HL-60 (cell line): ENCODE measurements at regions not wholly inside any gene's neighbourhood (a gene's known extent, or its start where the extent isn't known, plus 50 kb on each side); places are given as distances from the start of the nearest gene placed in this dataset.

Experiments used
- DNase-seq, 2 experiments: peaks; one replicate each; pipeline ENCODE4 v3.0.0-alpha.2; 2010 to 2020; ENCODE audit warnings: low read depth in 1 of 2, low spot score in 1 of 2
- H3K27ac ChIP-seq: fragments of 250-450 bp; sonication (Bioruptor Pico); replicated peaks from 2 replicates; pipeline ENCODE4 v1.5.1; 2020; ENCODE audit warnings: mild to moderate bottlenecking, moderate library complexity
- H3K27me3 ChIP-seq: fragments of 250-450 bp; sonication (Bioruptor Pico); 2 replicates; pipeline ENCODE4 v1.5.1; 2021; ENCODE audit warnings: mild to moderate bottlenecking, moderate library complexity; ENCODE audit not compliant: insufficient read depth, poor library complexity, severe bottlenecking
- H3K4me3 ChIP-seq: replicated peaks from 2 replicates; pipeline ENCODE4 v1.5.1; 2011; ENCODE audit warnings: mild to moderate bottlenecking, control low read depth, low read length; ENCODE audit not compliant: insufficient read depth
- GABPA ChIP-seq: IDR thresholded peaks from 2 replicates; pipeline ENCODE4 v1.6.1; 2012; ENCODE audit warnings: low read depth
- POLR2AphosphoS5 ChIP-seq: IDR thresholded peaks from 2 replicates; pipeline ENCODE4 v1.6.1; 2012; ENCODE audit warnings: low read depth
- SPI1 ChIP-seq: IDR thresholded peaks from 2 replicates; pipeline ENCODE4 v1.6.1; 2012; ENCODE audit warnings: low read depth, mild to moderate bottlenecking, borderline replicate concordance
- TF ChIP-seq, protein P1 (sequence below): IDR thresholded peaks from 2 replicates; pipeline ENCODE4 v1.6.1; 2012; ENCODE audit warnings: low read depth; ENCODE audit not compliant: insufficient replicate concordance
- TF ChIP-seq, protein P2 (sequence below): IDR thresholded peaks from one replicate; pipeline ENCODE4 v1.5.1; 2011; ENCODE audit warnings: low read length, control low read depth, inconsistent platforms; ENCODE audit not compliant: insufficient read depth

- no peak overlapping the region for H3K27ac ChIP-seq
- no peak for DNase-seq
- TF ChIP-seq, protein P1, sequence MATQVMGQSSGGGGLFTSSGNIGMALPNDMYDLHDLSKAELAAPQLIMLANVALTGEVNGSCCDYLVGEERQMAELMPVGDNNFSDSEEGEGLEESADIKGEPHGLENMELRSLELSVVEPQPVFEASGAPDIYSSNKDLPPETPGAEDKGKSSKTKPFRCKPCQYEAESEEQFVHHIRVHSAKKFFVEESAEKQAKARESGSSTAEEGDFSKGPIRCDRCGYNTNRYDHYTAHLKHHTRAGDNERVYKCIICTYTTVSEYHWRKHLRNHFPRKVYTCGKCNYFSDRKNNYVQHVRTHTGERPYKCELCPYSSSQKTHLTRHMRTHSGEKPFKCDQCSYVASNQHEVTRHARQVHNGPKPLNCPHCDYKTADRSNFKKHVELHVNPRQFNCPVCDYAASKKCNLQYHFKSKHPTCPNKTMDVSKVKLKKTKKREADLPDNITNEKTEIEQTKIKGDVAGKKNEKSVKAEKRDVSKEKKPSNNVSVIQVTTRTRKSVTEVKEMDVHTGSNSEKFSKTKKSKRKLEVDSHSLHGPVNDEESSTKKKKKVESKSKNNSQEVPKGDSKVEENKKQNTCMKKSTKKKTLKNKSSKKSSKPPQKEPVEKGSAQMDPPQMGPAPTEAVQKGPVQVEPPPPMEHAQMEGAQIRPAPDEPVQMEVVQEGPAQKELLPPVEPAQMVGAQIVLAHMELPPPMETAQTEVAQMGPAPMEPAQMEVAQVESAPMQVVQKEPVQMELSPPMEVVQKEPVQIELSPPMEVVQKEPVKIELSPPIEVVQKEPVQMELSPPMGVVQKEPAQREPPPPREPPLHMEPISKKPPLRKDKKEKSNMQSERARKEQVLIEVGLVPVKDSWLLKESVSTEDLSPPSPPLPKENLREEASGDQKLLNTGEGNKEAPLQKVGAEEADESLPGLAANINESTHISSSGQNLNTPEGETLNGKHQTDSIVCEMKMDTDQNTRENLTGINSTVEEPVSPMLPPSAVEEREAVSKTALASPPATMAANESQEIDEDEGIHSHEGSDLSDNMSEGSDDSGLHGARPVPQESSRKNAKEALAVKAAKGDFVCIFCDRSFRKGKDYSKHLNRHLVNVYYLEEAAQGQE = no peak
- TF ChIP-seq SPI1 (no peak), GABPA (no peak)
Observed at GRCh38 chr14:86802726-86803125, 1190.3 kb downstream of the GALC start.

GRCh38 chr14:86799244-86799647, 1193.7 kb downstream of the GALC start:
- Histone ChIP-seq H3K27ac (no peak overlapping the region), H3K4me3 (no peak overlapping the region), H3K27me3 (no peaks in the 10 kb centered on the region)
- TF ChIP-seq SPI1 (no peak), POLR2AphosphoS5 (no peak), GABPA (no peak)
- TF ChIP-seq, protein P1 = no peak
- TF ChIP-seq, protein P2, sequence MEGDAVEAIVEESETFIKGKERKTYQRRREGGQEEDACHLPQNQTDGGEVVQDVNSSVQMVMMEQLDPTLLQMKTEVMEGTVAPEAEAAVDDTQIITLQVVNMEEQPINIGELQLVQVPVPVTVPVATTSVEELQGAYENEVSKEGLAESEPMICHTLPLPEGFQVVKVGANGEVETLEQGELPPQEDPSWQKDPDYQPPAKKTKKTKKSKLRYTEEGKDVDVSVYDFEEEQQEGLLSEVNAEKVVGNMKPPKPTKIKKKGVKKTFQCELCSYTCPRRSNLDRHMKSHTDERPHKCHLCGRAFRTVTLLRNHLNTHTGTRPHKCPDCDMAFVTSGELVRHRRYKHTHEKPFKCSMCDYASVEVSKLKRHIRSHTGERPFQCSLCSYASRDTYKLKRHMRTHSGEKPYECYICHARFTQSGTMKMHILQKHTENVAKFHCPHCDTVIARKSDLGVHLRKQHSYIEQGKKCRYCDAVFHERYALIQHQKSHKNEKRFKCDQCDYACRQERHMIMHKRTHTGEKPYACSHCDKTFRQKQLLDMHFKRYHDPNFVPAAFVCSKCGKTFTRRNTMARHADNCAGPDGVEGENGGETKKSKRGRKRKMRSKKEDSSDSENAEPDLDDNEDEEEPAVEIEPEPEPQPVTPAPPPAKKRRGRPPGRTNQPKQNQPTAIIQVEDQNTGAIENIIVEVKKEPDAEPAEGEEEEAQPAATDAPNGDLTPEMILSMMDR = no peak
- peak in 1 of 2 experiments; percentile 62 for DNase-seq

More at GRCh38 chr14:86802726-86803125, 1190.3 kb downstream of the GALC start:
- Histone ChIP-seq H3K4me3 (no peak overlapping the region), H3K27me3 (no peaks in the 10 kb centered on the region)

DNA sequence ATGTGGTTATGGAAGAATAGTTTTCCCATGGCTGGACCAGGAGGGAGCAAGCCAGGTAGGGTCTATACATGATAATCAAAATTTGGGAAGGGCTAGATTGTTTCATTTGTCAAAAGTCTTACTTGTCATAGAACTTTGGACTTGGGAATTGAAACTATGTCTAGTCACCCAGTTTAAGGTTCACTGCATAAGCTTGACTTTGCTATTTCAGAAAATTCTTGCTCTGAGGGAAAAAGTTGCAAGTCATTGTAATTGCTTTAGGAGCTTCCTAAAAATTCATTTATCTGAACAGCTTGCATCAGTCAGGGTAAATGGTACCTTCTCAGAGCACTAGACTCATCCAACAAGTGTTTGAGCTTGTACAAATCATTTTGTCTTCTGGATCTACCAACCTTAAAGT, 1194.7 kb downstream of the GALC start:
- no peak for DNase-seq
- Histone ChIP-seq H3K27me3 (no peaks in the 10 kb centered on the region), H3K4me3 (no peak overlapping the region), H3K27ac (no peak overlapping the region)
- TF ChIP-seq, protein P2 = no peak
- TF ChIP-seq, protein P1 = no peak
- TF ChIP-seq POLR2AphosphoS5 (no peak), SPI1 (no peak), GABPA (no peak)

DNA sequence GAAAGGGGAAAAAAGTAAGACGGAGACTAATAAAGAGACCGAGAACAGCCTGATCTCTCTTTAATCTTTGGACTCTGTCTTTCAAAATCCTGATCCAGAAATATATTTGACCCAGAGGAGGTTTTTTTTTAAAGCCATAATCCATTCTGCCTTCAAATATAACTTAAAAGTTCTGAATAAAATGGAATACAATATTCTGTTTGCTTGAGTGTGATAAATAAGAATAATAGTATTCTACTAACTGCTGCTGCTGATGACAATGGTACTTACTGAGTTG, 1196.0 kb downstream of the GALC start:
- H3K27me3 ChIP-seq = no peaks in the 10 kb centered on the region
- no peak overlapping the region for H3K27ac ChIP-seq
- no peak overlapping the region for H3K4me3 ChIP-seq
- no peak for TF ChIP-seq GABPA
- TF ChIP-seq SPI1 = no peak
- no peak for TF ChIP-seq POLR2AphosphoS5
- TF ChIP-seq, protein P1 = no peak
- TF ChIP-seq, protein P2 = no peak
- DNase-seq = no peak
